H1 (cell line): ENCODE measurements at regions not wholly inside any gene's neighbourhood (a gene's known extent, or its start where the extent isn't known, plus 50 kb on each side); places are given as distances from the start of the nearest gene placed in this dataset.

Experiments used
- CTCF ChIA-PET: fragments of 300-600 bp; sonication (Branson Sonifier 250); formaldehyde crosslinking; loops from one replicate; lab custom pipeline; 2021; ENCODE audit not compliant: partially characterized antibody; lab: Charles Lee
- POLR2A ChIA-PET: fragments of 300-600 bp; sonication (Branson Sonifier 250); formaldehyde crosslinking; loops from one replicate; lab custom pipeline; 2021; ENCODE audit warnings: inconsistent platforms; ENCODE audit not compliant: partially characterized antibody; lab: Charles Lee
- DNase-seq, 2 experiments: peaks; one replicate each; pipeline versions ENCODE4 v3.0.0 to v3.0.0-alpha.2; 2010 to 2022; ENCODE audit warnings: low spot score in 2 of 2, low read depth in 1 of 2, mixed read lengths in 1 of 2
- FAIRE-seq: peaks from 2 replicates; lab custom pipeline; 2011; peaks lifted over from hg19 to GRCh38; lab: Jason Lieb, UNC
- H2AFZ ChIP-seq: 2 replicates; pipeline ENCODE4 v1.8.1; 2012; ENCODE audit warnings: low read length, inconsistent platforms
- H2AK5ac ChIP-seq: 2 replicates; pipeline ENCODE4 v1.6.1; 2013; ENCODE audit warnings: low read depth, low read length
- H2BK120ac ChIP-seq: replicated peaks from 2 replicates; pipeline ENCODE3; 2013; ENCODE audit warnings: low read depth, low read length, inconsistent platforms
- H2BK12ac ChIP-seq: 2 replicates; pipeline ENCODE4 v1.6.1; 2013; ENCODE audit warnings: low read depth, low read length
- H2BK15ac ChIP-seq: 2 replicates; pipeline ENCODE4 v1.6.1; 2013; ENCODE audit warnings: low read length
- H2BK20ac ChIP-seq: 2 replicates; pipeline ENCODE4 v1.6.1; 2013; ENCODE audit warnings: low read length
- H2BK5ac ChIP-seq: 2 replicates; pipeline ENCODE4 v1.6.1; 2013; ENCODE audit warnings: low read depth, low read length
- H3K14ac ChIP-seq: 2 replicates; pipeline ENCODE4 v1.6.1; 2013; ENCODE audit warnings: inconsistent platforms; ENCODE audit not compliant: insufficient read length
- H3K18ac ChIP-seq: 2 replicates; pipeline ENCODE4 v1.6.1; 2013; ENCODE audit warnings: low read length; ENCODE audit errors: extremely low read depth
- H3K23ac ChIP-seq: 2 replicates; pipeline ENCODE4 v1.6.1; 2013; ENCODE audit warnings: inconsistent platforms; ENCODE audit not compliant: insufficient read length
- H3K23me2 ChIP-seq: 2 replicates; pipeline ENCODE4 v1.6.1; 2013; ENCODE audit warnings: low read depth, low read length
- H3K27ac ChIP-seq: 2 replicates; pipeline ENCODE4 v1.6.1; 2011; ENCODE audit warnings: low read depth, low read length, inconsistent platforms
- H3K27me3 ChIP-seq, 4 experiments: replicated peaks in 1 of 4; 1 replicate in 1 of 4; 2 replicates in 3 of 4; pipeline versions ENCODE4 v1.6.1 to v1.8.1; 2011 to 2013; ENCODE audit warnings: low read length in 3 of 4, mild to moderate bottlenecking in 3 of 4, inconsistent platforms in 2 of 4, mixed read lengths in 2 of 4, moderate library complexity in 1 of 4; ENCODE audit not compliant: control insufficient read depth in 3 of 4, insufficient read depth in 3 of 4; ENCODE audit errors: extremely low read depth in 1 of 4
- H3K36me3 ChIP-seq, 4 experiments: 2 replicates each; pipeline versions ENCODE4 v1.6.1 to v1.8.1; 2011 to 2013; ENCODE audit warnings: mild to moderate bottlenecking in 4 of 4, low read length in 3 of 4, moderate library complexity in 2 of 4, control low read depth in 1 of 4, inconsistent platforms in 1 of 4; ENCODE audit not compliant: insufficient read depth in 4 of 4, control insufficient read depth in 2 of 4
- H3K4ac ChIP-seq: replicated peaks from 2 replicates; pipeline ENCODE3; 2013; ENCODE audit warnings: low read length, low read depth, mixed read lengths, inconsistent platforms; ENCODE audit not compliant: insufficient read length
- H3K4me1 ChIP-seq, 4 experiments: replicated peaks in 1 of 4; 1 replicate in 1 of 4; 2 replicates in 3 of 4; pipeline versions ENCODE4 v1.6.1 to v1.8.1; 2011 to 2013; ENCODE audit warnings: low read length in 3 of 4, inconsistent platforms in 2 of 4, mixed read lengths in 1 of 4; ENCODE audit not compliant: insufficient read depth in 4 of 4, control insufficient read depth in 3 of 4
- H3K4me2 ChIP-seq, 2 experiments: 2 replicates each; pipeline versions ENCODE4 v1.6.1 to v1.8.1; 2011 to 2013; ENCODE audit warnings: low read depth in 2 of 2, low read length in 2 of 2, control low read depth in 1 of 2, inconsistent platforms in 1 of 2, mild to moderate bottlenecking in 1 of 2; ENCODE audit not compliant: insufficient read depth in 1 of 2
- H3K4me3 ChIP-seq, 4 experiments: fragments of 200-600, 300-600 bp in 1 of 4; sonication (generic), shearing (Covaris generic), sonication (Bioruptor Twin) in 1 of 4; 2 replicates each; pipeline versions ENCODE4 v1.5.1 to v1.8.1; 2011 to 2016; ENCODE audit warnings: low read length in 4 of 4, low read depth in 3 of 4, control low read depth in 2 of 4, inconsistent platforms in 2 of 4, mild to moderate bottlenecking in 2 of 4, mixed read lengths in 1 of 4, moderate library complexity in 1 of 4; ENCODE audit not compliant: insufficient read depth in 2 of 4; ENCODE audit errors: extremely low read depth in 1 of 4
- H3K56ac ChIP-seq: replicated peaks from 2 replicates; pipeline ENCODE3; 2013; ENCODE audit warnings: low read depth, mild to moderate bottlenecking, mixed read lengths, low read length, inconsistent platforms; ENCODE audit not compliant: insufficient read length
- H3K79me1 ChIP-seq: 2 replicates; pipeline ENCODE4 v1.6.1; 2013; ENCODE audit warnings: low read depth, low read length, control low read depth
- H3K79me2 ChIP-seq, 2 experiments: 2 replicates each; pipeline versions ENCODE4 v1.6.1 to v1.8.1; 2012 to 2013; ENCODE audit warnings: low read length in 2 of 2, mild to moderate bottlenecking in 2 of 2, inconsistent platforms in 1 of 2; ENCODE audit not compliant: insufficient read depth in 2 of 2, control insufficient read depth in 1 of 2
- H3K9ac ChIP-seq, 4 experiments: replicated peaks in 1 of 4; 1 replicate in 1 of 4; 2 replicates in 3 of 4; pipeline versions ENCODE4 v1.6.1 to v1.8.1; 2011 to 2013; ENCODE audit warnings: low read depth in 3 of 4, low read length in 3 of 4, control low read depth in 2 of 4, mild to moderate bottlenecking in 2 of 4, moderate library complexity in 2 of 4, inconsistent platforms in 1 of 4; ENCODE audit errors: extremely low read depth in 1 of 4
- H3K9me3 ChIP-seq, 2 experiments: 2 replicates each; pipeline versions ENCODE4 v1.6.1 to v1.8.1; 2012 to 2013; ENCODE audit warnings: mild to moderate bottlenecking in 2 of 2, moderate library complexity in 2 of 2, control low read depth in 1 of 2, inconsistent platforms in 1 of 2, low read depth in 1 of 2, low read length in 1 of 2, mixed read lengths in 1 of 2; ENCODE audit not compliant: insufficient read depth in 2 of 2
- H4K20me1 ChIP-seq, 2 experiments: replicated peaks in 1 of 2; 2 replicates each; pipeline versions ENCODE3 to v1.8.1; 2011 to 2013; ENCODE audit warnings: inconsistent platforms in 2 of 2, low read length in 2 of 2, mild to moderate bottlenecking in 1 of 2; ENCODE audit not compliant: insufficient read depth in 2 of 2, control insufficient read depth in 1 of 2
- H4K5ac ChIP-seq: 2 replicates; pipeline ENCODE4 v1.6.1; 2013; ENCODE audit warnings: low read length, low read depth, mixed read lengths, inconsistent platforms; ENCODE audit not compliant: insufficient read length
- H4K8ac ChIP-seq: 2 replicates; pipeline ENCODE4 v1.8.0; 2013; ENCODE audit warnings: mild to moderate bottlenecking, moderate library complexity, low read length, inconsistent platforms; ENCODE audit not compliant: insufficient read depth; ENCODE audit errors: extremely low read depth
- H4K91ac ChIP-seq: replicated peaks from 2 replicates; pipeline ENCODE3; 2013; ENCODE audit warnings: low read length, mixed read lengths, inconsistent platforms; ENCODE audit not compliant: insufficient read length
- KDM1A ChIP-seq: fragments of 200-600, 300-600 bp; sonication (generic); IDR thresholded peaks from 2 replicates; pipeline ENCODE4 v1.7.1; 2016; ENCODE audit warnings: mild to moderate bottlenecking, low read length, borderline replicate concordance
- SP4 ChIP-seq: IDR thresholded peaks from 2 replicates; pipeline ENCODE4 v1.6.1; 2012; ENCODE audit warnings: low read length, inconsistent platforms
- YY1 ChIP-seq: IDR thresholded peaks from 2 replicates; pipeline ENCODE4 v1.6.1; 2011; ENCODE audit warnings: low read depth, mild to moderate bottlenecking, low read length
- WGBS, 2 experiments: shearing (Covaris generic) in 1 of 2; methylation state at CpG; one replicate each; pipeline versions ENCODE4 v1.1.6 to v1.1.7; 2013 to 2015; ENCODE audit warnings: low lambda C conversion rate in 2 of 2, mixed read lengths in 2 of 2, inconsistent platforms in 1 of 2, low coverage in 1 of 2, missing lambda C conversion rate in 1 of 2; ENCODE audit not compliant: insufficient replicate concordance in 2 of 2, insufficient coverage in 1 of 2, insufficient read length in 1 of 2; ENCODE audit errors: extremely low coverage in 1 of 2, missing lambda C conversion rate in 1 of 2; 5-methylcytosine and 5-hydroxymethylcytosine counted together

DNA sequence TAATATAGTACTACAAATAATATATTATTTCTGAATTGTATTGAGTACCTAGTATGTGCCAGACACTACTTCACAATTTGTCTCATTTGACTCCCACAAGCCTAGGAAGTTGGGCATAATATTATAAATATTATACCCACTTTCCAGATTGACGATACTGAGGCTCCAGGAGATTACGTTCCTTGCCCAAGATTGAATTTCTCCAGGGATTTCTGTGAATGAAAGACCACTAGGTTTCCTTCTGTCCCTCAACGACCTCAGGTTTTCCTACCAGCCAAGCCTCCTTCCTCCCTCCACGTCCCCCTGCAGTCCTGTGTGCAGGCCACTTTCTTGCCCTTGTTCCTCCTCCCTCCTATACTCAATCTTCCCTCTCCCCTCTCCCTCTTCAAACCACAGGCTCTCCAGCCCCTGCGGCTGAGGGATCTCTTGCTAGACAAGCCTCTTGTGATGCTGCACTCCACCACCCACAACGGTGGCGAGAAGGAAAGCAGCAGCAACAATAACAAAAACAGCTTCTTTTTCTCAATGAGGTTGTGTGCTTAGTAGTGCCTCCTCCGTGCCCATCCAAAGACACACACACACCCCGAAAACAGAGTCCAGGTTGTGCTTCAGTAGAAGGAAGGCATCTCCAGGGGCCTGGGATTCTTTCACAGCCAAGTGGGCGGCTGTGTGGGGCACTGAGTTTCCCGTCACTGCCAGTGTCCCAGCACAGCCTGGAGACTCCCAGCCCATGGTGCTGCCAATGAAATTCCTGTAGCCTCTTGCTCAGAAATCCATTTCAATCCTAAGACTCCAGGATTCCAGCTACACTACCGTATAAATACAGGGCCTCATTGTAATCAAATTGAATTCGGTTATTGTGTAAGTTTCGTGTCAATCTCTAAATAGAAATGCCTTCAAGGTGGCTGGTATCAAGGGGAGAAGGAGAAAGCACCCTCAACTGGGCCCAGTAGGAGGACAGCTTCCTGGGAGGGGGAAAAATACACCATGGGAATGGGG lies 94.4 kb downstream of the NCR2 start:
- CTCF ChIA-PET: interaction anchor here (0.9 to 18.6 kb wide), 8 partner anchors 14 to 253 kb away, joined by 3 to 361 read pairs (median 6); no protein-coding TSS in a partner anchor

More for the DNA sequence above, 94.4 kb downstream of the NCR2 start:
- Histone ChIP-seq H3K4me3 (no peak overlapping the region), H2AFZ (no peak overlapping the region), H2BK120ac (no peak overlapping the region), H4K8ac (no peak overlapping the region), H3K27ac (no peak overlapping the region), H3K4ac (no peak overlapping the region), H3K56ac (no peak overlapping the region), H3K27me3 (peaks cover 21 to 63% (median 53%) of the 10 kb centered on the region in 4 experiments), H4K5ac (no peak overlapping the region), H2BK20ac (peak overlapping the region; percentile 1; the same call in 1 of the 2 replicates), H3K36me3 (no peaks in the 10 kb centered on the region), H4K91ac (no peak overlapping the region), H2AK5ac (no peak overlapping the region), H3K14ac (no peak overlapping the region), H2BK15ac (peak overlapping the region; percentile 83; the same call in 1 of the 2 replicates), H3K79me1 (no peaks in the 10 kb centered on the region), H2BK5ac (no peak overlapping the region), H3K23me2 (peaks cover 23% of the 10 kb centered on the region; the same call in 1 of the 2 replicates), H2BK12ac (peak overlapping the region; percentile 68; the same call in 1 of the 2 replicates), H4K20me1 (peaks cover 0 to 2% of the 10 kb centered on the region in 2 experiments), H3K18ac (peak overlapping the region; percentile 26), H3K79me2 (no peaks in the 10 kb centered on the region), H3K9me3 (no peaks in the 10 kb centered on the region), H3K23ac (no peak overlapping the region), H3K9ac (no peak overlapping the region), H3K4me1 (peaks cover 3 to 32% (median 13%) of the 10 kb centered on the region in 4 experiments), H3K4me2 (peak overlapping the region in 1 of 2 experiments; percentile 86; a peak in 2 of 4 replicates)
- FAIRE-seq (no peak), DNase-seq (no peak)
- peak; percentile 57; the same call in 1 of the 2 replicates for TF ChIP-seq KDM1A
- TF ChIP-seq SP4: no peak
- TF ChIP-seq YY1: no peak
- POLR2A ChIA-PET: interaction anchor here (0.5 to 1.6 kb wide), 6 partner anchors 9 to 481 kb away, joined by 3 to 4 read pairs (median 3); no protein-coding TSS in a partner anchor
- WGBS, 2 experiments: 58% methylated on average over 13 of the region's 14 CpGs; no CpG with 5 or more reads in 1 of the 2 experiments
